Dermis blood vessel endothelial cell (primary cell): ENCODE measurements at regions not wholly inside any gene's neighbourhood (a gene's known extent, or its start where the extent isn't known, plus 50 kb on each side); places are given as distances from the start of the nearest gene placed in this dataset.

Source experiments
- DNase-seq: peaks from one replicate; pipeline ENCODE4 v3.0.0; 2010

DNA sequence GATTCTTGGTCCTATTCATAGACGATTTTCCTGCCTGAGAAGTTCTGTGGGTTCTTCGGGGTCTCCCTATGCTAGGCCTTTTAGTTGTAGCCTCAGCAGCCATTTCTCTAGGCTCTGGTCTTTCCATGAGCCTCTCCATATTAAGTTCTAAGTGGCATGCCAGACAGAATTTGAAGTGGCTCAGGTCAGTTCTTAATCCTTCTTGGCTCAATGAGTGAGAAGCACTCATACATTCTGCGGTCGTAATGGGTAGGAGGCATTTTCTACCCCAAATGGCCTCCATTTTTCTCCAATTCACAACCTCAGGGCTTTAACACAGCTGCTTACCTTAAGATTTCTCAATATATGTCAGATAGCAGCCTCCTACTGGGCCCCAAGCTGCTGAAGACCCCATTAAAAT is 405.3 kb upstream of the GALNT5 start:
- no peak for DNase-seq

GRCh38 chr2:156852681-156853080 is 404.8 kb upstream of the GALNT5 start:
- DNase-seq, result no peak

DNA sequence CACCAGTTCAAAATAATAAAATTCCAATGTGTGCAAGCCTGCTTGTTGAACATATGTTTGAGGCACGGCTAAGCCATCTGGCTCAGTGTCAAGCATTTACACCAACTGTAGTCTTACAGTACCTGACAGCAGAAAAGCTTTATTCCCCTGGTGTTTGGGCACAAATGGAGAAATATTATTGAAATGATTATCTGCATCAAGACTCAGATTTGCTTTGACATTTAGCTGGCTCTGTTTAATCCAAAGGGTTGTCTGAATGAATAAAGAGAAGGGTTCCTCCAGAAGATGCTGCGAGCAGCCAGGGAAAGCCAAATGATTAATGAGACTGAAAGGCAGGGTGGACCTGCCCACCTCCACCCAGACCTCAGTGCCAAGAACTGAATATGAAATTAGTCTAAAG is 393.2 kb upstream of the GALNT5 start:
- DNase-seq, result no peak

DNA sequence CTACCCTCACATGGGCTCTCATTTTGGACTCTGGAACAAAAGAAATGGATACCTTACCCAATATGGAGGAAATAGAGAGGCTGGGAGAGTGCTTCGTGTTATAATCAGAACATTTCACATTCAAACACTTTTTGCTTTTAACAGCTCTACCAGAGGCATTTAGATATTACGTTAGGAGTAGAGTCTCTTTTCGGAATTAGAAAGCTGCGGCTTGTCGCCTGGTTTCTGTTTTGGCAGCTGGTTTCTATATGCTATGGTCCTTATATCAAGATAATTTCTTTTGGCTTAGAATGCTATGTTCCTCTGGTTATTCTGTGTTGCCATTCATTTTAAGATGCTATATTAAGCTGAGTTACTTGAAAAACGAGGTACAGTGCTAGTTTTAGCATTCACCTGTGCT is 392.8 kb upstream of the GALNT5 start:
- DNase-seq, result no peak

DNA sequence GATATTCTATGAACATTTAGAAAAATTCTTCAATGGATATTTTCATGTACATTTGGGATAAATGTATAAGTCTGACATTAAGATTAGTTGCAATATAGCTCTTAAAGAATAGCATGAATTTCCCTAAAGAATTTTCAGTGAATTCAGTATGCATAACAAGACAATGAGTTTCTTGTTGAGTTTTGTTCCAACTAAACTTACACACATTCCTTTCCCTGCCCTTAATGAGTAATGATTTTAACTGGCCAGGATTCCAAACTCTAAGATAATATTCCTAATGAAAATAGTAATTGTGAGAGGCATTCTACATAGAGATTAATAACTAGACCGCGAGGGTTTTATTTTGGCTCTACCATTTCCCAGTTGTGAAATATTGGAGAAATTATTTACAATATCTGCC is 390.3 kb upstream of the GALNT5 start:
- DNase-seq, result no peak

- DNase-seq, result no peak
These were observed 382.8 kb upstream of the GALNT5 start for GRCh38 chr2:156874707-156875106.

DNA sequence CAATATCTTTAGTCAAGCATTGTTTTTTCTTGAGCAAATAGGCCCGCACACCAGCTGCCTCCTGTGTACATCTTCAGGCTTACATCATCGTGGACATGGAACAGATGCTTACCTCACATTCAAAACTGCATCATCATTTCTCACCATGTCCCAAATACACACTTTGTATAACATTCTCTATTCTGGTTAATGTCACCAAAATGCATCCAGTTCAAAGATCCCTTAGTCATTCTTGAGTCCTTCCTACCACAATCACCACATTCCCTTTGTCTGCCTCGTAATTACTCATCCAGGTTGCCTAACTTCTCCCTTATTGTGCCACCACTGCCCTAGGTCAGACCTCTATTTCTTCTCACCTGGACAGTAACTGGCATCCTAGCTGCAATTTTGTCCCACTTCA is 373.7 kb upstream of the GALNT5 start:
- DNase-seq, result no peak

GRCh38 chr2:156884216-156884615 is 373.3 kb upstream of the GALNT5 start:
- no peak for DNase-seq

DNA sequence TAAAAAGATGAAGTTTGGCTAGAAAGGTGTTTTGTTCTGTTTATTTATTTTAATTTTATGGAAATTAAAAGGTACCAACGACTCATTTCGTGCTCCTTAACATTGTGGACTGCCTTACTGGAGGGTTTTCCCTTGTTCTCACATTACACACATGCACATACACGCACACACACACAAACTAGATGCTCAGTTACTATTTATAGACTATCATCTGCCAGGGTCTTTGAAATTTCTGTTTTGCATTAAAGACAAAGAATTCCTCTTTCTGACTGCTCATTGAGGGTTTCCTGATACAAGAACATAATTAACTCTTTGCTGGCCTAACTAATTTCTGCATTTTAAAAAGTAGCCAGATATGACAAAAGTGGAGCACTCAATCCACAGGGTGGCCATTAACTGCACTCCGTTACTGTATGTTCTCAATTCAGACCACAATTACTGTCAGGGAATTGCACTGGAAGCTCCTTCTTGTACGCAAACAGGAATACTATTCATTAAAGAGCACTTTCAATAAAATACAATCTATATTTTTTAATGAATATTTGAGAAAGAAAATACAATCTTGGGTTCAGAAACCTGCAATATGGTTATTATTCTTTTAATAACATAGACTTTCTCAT is 366.9 kb upstream of the GALNT5 start:
- DNase-seq, result no peak

DNA sequence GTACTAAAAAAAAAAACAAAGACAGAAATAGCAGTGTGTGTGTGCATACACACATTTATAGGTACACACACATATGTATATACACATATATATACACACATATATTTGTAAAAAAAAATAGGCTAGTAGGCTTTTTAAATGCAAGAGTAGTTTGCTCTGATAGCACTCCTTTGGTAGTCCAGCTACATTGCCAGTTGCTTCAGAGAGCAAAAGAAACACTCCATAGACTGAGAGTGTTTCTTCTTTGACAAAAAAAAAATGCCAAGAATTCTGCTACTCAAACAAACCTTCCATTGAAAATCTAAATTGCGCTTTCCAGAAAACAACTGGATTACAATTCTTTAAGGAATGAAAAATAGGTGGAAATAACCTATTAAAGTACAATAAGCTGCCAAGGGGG is 365.9 kb upstream of the GALNT5 start:
- DNase-seq, result no peak

DNA sequence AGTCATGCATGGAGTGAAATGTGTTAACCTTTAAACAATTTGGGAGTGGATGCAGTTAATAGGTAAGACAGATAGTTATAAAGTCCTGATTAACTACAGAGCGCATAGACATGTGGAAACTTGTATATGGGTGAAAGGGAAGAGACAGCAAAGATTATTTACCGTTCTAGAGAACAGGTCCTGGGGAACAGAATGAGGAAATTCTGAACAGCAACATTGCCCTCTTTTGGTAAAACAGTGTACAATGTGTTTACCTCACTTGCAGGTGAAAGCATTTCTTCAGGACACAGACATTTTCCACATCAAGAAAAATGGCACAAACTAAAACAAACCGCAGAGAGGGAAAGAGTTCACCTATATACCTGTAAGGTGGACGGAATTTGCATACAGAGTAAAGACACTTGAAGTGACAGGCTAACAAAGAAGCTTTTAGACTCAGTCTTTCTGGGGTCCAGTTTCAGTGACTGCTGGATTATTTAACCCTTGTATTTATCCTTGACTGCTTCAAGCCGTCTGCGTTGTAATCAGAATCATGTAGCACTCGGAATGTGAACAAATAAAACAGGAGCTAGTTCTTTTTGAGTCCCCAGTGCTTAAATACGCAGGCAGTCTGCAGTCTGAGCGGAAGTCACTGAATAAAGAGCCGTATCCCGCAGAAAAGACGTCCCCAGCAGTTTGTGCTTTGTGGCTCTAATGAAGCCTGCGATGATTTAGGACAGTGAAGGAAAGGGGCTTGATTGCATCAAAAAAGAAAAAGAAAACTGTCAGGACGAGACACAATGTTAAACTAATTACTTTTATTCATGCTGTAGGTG is 364.8 kb upstream of the GALNT5 start:
- peak; percentile 60 for DNase-seq

DNA sequence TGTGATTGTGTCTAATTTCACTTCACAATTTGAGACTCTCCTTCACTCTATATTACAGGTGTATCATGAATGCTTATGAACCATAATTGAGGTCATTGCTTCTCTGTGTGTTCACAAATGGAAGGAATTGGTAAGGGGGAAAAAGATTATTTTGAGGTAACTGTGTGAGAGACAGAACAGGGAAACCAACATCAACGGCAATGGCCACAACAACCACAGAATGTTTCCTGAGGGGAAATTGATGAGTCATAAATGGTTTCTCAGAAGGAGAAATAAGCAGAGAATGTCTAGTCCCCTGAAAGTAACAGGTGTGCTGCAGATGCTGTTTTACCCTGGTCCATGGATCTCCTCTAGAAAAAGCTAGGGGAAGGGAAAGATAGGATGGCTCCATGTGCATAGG is 361.2 kb upstream of the GALNT5 start:
- DNase-seq, result peak; percentile 1

GRCh38 chr2:156897548-156897947 is 360.0 kb upstream of the GALNT5 start:
- DNase-seq, result no peak

DNA sequence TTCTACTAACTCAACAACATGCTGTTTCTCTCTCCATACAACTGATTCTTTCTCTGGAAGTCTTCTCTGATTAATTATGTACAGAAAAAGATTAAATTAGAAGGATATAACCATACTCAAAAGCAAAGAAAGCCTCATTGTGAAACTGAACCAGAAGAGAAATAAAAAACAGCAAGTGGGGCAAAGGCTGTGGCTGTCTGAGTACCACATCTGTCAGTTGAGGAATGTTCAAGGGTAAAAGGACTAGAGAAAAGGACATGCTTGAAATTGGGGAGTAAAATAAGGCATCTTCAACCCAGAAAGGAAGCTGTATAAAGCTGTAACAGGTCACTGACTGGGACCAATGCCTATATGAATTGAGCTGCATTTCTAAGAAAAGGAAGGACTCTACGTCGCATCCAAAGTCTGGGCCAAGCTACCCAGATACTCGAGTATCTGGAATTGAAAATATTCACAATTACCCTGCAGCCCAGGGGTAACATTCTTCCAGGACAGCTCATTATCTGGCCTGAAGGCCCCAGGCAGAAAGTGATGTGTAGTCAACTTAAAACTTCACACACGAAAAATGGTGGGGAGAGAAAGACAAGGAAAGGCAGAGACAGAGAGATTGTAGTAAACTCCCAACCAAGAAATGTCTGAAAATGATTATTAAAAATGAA is 356.0 kb upstream of the GALNT5 start:
- no peak for DNase-seq

GRCh38 chr2:156903335-156903734 is 354.2 kb upstream of the GALNT5 start:
- no peak for DNase-seq

DNA sequence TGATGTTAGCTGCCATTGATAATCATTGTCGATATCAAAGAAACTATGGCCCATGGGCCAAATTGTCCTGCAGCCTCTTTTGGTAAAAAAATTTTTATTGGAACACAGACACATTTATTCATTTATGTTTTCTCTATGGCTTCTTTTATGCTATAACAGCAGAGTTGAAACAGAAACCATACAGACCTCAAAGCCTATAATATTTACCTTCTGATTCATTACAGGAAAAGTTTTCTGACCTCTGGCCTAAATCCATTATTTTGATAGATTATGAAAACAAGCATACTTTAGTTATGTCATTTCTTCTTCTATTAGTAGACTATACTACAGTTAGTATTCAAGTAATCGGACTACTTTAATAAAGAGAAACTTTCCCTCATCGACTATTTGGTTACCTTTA is 349.7 kb upstream of the GALNT5 start:
- DNase-seq, result peak; percentile 26

DNA sequence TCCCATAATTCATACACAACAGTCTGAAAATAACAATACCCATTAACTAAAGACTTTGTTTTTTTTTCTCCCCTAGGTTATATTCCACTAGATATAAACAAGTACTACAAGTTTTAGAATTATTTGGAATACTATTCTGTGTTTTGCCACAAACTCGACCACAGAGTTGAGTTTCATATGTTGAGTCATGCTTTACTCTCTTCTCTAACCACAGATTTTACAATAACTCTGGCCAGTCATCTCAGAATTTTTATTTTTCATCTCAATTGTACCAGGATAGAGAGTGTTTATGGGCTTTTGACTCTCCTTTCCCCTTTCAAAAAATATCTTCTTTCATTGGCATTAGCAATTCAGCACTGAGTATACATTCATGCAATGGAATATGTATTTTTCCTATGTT is 348.7 kb upstream of the GALNT5 start:
- DNase-seq, result no peak

- no peak for DNase-seq
These were observed 347.5 kb upstream of the GALNT5 start for GRCh38 chr2:156909983-156910382.

- DNase-seq, result no peak
These were observed 342.2 kb upstream of the GALNT5 start for GRCh38 chr2:156915332-156915731.

- peak; percentile 67 for DNase-seq
These were observed 339.1 kb upstream of the GALNT5 start for GRCh38 chr2:156918410-156918809.

DNA sequence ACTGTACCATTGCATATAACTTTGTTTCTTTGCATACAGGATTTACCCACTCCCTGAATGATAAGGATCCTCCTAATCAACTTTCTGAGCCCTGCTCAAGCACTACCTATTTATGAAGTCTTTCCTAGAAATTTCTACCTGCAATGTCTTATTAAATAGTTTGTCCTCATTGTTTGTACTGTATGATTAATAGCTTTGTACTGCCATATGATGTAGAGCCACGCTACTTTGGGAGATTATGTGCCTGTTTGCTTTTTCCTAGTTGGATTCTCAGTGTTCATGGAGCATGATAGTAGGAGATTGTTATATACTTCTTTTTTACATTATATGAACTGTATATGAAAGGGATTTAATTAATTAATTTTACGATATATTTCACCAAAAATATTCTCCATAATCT is 327.1 kb upstream of the GALNT5 start:
- DNase-seq, result no peak

DNA sequence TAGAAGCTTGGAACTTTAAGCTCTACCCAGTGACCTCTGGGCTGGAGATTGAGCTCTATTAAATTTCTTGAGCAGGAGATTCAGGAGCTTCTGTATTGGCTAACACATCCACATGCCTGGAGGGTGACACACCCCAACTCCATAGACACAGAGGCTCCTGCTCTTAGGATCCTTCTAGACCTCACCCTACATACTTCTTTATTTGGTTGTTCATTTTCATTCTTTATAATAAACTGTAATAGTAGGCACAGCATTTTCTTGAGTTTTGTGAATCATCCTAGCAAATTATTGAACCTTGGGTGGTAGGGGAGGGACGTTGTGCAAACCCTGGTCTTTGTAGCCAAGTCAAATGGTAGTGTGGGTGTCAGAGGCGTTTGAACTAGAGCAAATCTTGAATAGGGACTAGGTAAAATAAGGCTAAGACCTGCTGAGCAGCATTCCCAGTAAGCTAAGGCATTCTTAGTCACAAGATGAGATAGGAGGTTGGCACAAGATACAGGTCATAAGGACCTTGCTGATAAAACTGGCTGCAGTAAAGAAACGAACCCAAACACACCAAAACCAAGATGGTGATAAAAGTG is 323.8 kb upstream of the GALNT5 start:
- DNase-seq, result no peak

DNA sequence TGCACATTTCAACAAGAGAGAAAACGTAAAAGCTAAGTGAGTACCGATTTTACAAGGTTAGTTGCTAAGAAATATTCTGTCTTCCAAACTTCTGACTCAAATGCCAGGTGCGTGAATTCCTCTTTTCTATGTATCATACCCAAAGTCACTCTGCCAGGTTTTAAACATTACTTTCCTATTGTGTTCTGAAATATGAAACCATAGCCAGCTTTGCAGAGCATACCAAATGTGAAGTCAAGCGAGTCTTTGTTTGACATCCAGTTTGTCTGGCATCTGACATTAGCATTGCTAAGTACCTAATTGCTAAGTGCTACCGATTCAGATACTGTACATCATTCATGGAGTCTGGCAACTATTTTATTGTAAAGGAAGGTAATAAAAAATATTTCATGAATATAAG is 321.9 kb upstream of the GALNT5 start:
- no peak for DNase-seq

GRCh38 chr2:156937430-156937829 is 320.1 kb upstream of the GALNT5 start:
- DNase-seq, result no peak
